Liver (tissue), 8 donors: ENCODE measurements at regions not wholly inside any gene's neighbourhood (a gene's known extent, or its start where the extent isn't known, plus 50 kb on each side); places are given as distances from the start of the nearest gene placed in this dataset.

Experiments used
- DNase-seq: peaks from one replicate; pipeline ENCODE4 v3.0.0-alpha.2; 2017; ENCODE audit warnings: low spot score
- H3K27ac ChIP-seq, 2 donors: one replicate each; pipeline ENCODE4 v1.7.0; 2013; ENCODE audit warnings: inconsistent platforms in 2 of 2, low read length in 2 of 2, control low read depth in 1 of 2, low read depth in 1 of 2, mild to moderate bottlenecking in 1 of 2
- H3K27me3 ChIP-seq, 4 donors: one replicate each; pipeline versions ENCODE4 v1.6.1 to v1.7.0; 2013; ENCODE audit warnings: low read length in 3 of 4, inconsistent platforms in 1 of 4, mild to moderate bottlenecking in 1 of 4, moderate library complexity in 1 of 4; ENCODE audit not compliant: control insufficient read depth in 4 of 4, insufficient read depth in 4 of 4
- H3K36me3 ChIP-seq, 4 donors: one replicate each; pipeline versions ENCODE4 v1.6.1 to v1.7.0; 2013; ENCODE audit warnings: low read length in 3 of 4, mild to moderate bottlenecking in 3 of 4, low read depth in 1 of 4, moderate library complexity in 1 of 4; ENCODE audit not compliant: control insufficient read depth in 4 of 4, insufficient read depth in 3 of 4
- H3K4me1 ChIP-seq, 4 donors: one replicate each; pipeline versions ENCODE4 v1.6.1 to v1.7.0; 2013; ENCODE audit warnings: low read length in 3 of 4, mild to moderate bottlenecking in 3 of 4, moderate library complexity in 1 of 4; ENCODE audit not compliant: control insufficient read depth in 4 of 4, insufficient read depth in 4 of 4
- H3K4me3 ChIP-seq, 3 donors: one replicate each; pipeline versions ENCODE4 v1.6.1 to v1.7.0; 2013; ENCODE audit warnings: low read length in 3 of 3, control low read depth in 1 of 3, low read depth in 1 of 3, mild to moderate bottlenecking in 1 of 3
- H3K9ac ChIP-seq, 2 donors: one replicate each; pipeline ENCODE4 v1.7.0; 2013; ENCODE audit warnings: low read length in 2 of 2, mild to moderate bottlenecking in 2 of 2, moderate library complexity in 2 of 2, control low read depth in 1 of 2, low read depth in 1 of 2
- H3K9me3 ChIP-seq, 4 donors: one replicate each; pipeline versions ENCODE4 v1.6.1 to v1.7.0; 2013; ENCODE audit warnings: low read length in 3 of 4; ENCODE audit not compliant: control insufficient read depth in 4 of 4
- EGR1 ChIP-seq, 2 donors: IDR thresholded peaks; 2 replicates each; pipeline ENCODE4 v1.6.1; 2016 to 2018; ENCODE audit warnings: antibody characterized with exemption in 2 of 2, low read depth in 2 of 2
- FOXA1 ChIP-seq: IDR thresholded peaks from 2 replicates; pipeline ENCODE4 v1.6.1; 2016; ENCODE audit warnings: antibody characterized with exemption
- FOXA2 ChIP-seq: IDR thresholded peaks from 2 replicates; pipeline ENCODE4 v1.6.1; 2016; ENCODE audit warnings: antibody characterized with exemption
- GABPA ChIP-seq, 2 donors: IDR thresholded peaks in 1 of 2; conservative IDR thresholded peaks in 1 of 2; 2 replicates each; pipeline ENCODE4 v1.6.1; 2016; ENCODE audit warnings: antibody characterized with exemption in 2 of 2, mild to moderate bottlenecking in 1 of 2, moderate library complexity in 1 of 2
- HNF4A ChIP-seq, 2 donors: conservative IDR thresholded peaks; 2 replicates each; pipeline ENCODE4 v1.6.1; 2016; ENCODE audit warnings: antibody characterized with exemption in 2 of 2, mild to moderate bottlenecking in 2 of 2
- HNF4G ChIP-seq: IDR thresholded peaks from 2 replicates; pipeline ENCODE4 v1.6.1; 2016; ENCODE audit warnings: antibody characterized with exemption
- JUND ChIP-seq, 2 donors: IDR thresholded peaks; 2 replicates each; pipeline ENCODE4 v1.6.1; 2016; ENCODE audit warnings: antibody characterized with exemption in 2 of 2
- NR2F2 ChIP-seq: IDR thresholded peaks from 2 replicates; pipeline ENCODE4 v1.6.1; 2016; ENCODE audit warnings: antibody characterized with exemption
- RAD21 ChIP-seq, 2 donors: IDR thresholded peaks; 2 replicates each; pipeline ENCODE4 v1.6.1; 2016; ENCODE audit warnings: antibody characterized with exemption in 2 of 2, mild to moderate bottlenecking in 2 of 2
- RXRA ChIP-seq, 2 donors: IDR thresholded peaks; 2 replicates each; pipeline ENCODE4 v1.6.1; 2017 to 2018; ENCODE audit warnings: antibody characterized with exemption in 2 of 2, mild to moderate bottlenecking in 1 of 2
- SP1 ChIP-seq: IDR thresholded peaks from 2 replicates; pipeline ENCODE4 v1.6.1; 2018; ENCODE audit warnings: antibody characterized with exemption, mild to moderate bottlenecking
- TAF1 ChIP-seq: conservative IDR thresholded peaks from 2 replicates; pipeline ENCODE4 v1.6.1; 2016; ENCODE audit warnings: antibody characterized with exemption, mild to moderate bottlenecking
- YY1 ChIP-seq: IDR thresholded peaks from 2 replicates; pipeline ENCODE4 v1.6.1; 2016; ENCODE audit warnings: antibody characterized with exemption, mild to moderate bottlenecking
- WGBS: extraction: QIAGEN DNeasy Blood & Tissue Kit; methylation state at CpG from one replicate; pipeline ENCODE4 v1.1.7; 2013; 5-methylcytosine and 5-hydroxymethylcytosine counted together
- TF ChIP-seq, protein P1 (sequence below): IDR thresholded peaks from 2 replicates; pipeline ENCODE4 v1.6.1; 2016; ENCODE audit warnings: antibody characterized with exemption, mild to moderate bottlenecking
- TF ChIP-seq, protein P2 (sequence below): IDR thresholded peaks from 2 replicates; pipeline ENCODE4 v1.6.1; 2016; ENCODE audit warnings: antibody characterized with exemption
- TF ChIP-seq, protein P3 (sequence below): IDR thresholded peaks from 2 replicates; pipeline ENCODE4 v1.6.1; 2016; ENCODE audit warnings: antibody characterized with exemption
- TF ChIP-seq, protein P4 (sequence below): fragments of 150-350 bp; IDR thresholded peaks from 2 replicates; pipeline ENCODE4 v1.5.1; 2017; ENCODE audit warnings: improper control_type of control experiment, low read depth, low read length; ENCODE audit not compliant: missing input control
- TF ChIP-seq, protein P5 (sequence below): IDR thresholded peaks from 2 replicates; pipeline ENCODE4 v1.6.1; 2016; ENCODE audit warnings: antibody characterized with exemption
- donor health status: healthy.
- donor health status: healthy.
- donor health status: healthy.
- donor health status: healthy.
- donor health status: healthy.

DNA sequence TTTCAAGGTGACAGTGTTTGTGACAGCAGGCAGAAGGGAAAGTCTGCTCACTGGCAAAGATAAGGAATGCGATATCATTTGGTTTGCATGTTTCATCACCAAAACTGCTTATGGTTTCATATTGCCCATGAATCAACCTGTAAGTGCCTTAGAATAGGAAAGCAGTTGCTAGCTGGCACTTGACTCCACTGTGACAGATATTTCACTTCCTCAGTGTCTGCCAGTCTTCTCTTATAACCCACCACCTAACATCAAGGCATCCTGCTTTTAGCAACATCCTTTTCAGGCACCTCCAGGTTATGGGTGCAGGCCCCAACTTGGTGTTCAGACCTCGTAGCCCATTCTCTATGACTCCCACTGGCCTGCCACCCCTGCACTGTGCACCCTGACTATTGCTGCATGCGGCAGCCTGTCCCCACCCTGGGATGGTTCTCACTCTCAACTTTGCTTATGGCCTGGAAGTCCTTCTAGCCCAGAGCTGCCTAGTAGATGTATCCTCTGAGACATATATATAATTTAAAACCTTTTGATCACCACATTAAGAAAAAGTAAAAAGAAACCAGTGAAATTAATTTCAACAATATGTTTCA lies 154.4 kb upstream of the RARB start:
- no peaks in the 10 kb centered on the region for H3K27me3 ChIP-seq
- WGBS, result 89% methylated on average over 3 of the region's 3 CpGs
- no peaks in the 10 kb centered on the region for H3K9me3 ChIP-seq
- H3K4me1 ChIP-seq, result no peaks in the 10 kb centered on the region
- H3K4me3 ChIP-seq, result no peak overlapping the region
- H3K9ac ChIP-seq, result no peak overlapping the region
- no peak for DNase-seq
- TF ChIP-seq, protein P1, sequence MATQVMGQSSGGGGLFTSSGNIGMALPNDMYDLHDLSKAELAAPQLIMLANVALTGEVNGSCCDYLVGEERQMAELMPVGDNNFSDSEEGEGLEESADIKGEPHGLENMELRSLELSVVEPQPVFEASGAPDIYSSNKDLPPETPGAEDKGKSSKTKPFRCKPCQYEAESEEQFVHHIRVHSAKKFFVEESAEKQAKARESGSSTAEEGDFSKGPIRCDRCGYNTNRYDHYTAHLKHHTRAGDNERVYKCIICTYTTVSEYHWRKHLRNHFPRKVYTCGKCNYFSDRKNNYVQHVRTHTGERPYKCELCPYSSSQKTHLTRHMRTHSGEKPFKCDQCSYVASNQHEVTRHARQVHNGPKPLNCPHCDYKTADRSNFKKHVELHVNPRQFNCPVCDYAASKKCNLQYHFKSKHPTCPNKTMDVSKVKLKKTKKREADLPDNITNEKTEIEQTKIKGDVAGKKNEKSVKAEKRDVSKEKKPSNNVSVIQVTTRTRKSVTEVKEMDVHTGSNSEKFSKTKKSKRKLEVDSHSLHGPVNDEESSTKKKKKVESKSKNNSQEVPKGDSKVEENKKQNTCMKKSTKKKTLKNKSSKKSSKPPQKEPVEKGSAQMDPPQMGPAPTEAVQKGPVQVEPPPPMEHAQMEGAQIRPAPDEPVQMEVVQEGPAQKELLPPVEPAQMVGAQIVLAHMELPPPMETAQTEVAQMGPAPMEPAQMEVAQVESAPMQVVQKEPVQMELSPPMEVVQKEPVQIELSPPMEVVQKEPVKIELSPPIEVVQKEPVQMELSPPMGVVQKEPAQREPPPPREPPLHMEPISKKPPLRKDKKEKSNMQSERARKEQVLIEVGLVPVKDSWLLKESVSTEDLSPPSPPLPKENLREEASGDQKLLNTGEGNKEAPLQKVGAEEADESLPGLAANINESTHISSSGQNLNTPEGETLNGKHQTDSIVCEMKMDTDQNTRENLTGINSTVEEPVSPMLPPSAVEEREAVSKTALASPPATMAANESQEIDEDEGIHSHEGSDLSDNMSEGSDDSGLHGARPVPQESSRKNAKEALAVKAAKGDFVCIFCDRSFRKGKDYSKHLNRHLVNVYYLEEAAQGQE, result no peak
- H3K27ac ChIP-seq, result no peak overlapping the region
- H3K36me3 ChIP-seq, result no peaks in the 10 kb centered on the region

DNA sequence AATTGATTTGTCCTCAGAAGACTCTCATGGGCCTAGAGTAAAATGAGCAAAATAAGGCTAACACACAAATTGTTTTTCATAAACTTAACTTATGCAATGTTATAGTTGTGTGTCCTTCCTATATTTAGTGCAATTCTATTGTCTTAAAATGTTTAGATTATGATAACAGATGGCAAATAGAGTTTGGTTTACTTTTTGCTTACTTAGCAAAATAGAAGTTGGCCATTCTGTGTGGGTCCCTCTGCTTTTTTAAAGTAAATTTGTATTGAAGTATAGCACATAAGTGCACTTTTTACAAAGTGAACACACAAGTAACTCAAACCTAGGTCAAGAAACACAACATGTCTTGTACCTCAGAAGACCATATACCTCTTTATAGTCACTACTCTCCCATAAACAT lies 150.6 kb upstream of the RARB start:
- H3K36me3 ChIP-seq, result no peaks in the 10 kb centered on the region
- H3K9ac ChIP-seq, result no peak overlapping the region
- DNase-seq, result no peak
- H3K9me3 ChIP-seq, result no peaks in the 10 kb centered on the region
- TF ChIP-seq, protein P2, sequence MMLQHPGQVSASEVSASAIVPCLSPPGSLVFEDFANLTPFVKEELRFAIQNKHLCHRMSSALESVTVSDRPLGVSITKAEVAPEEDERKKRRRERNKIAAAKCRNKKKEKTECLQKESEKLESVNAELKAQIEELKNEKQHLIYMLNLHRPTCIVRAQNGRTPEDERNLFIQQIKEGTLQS, result no peak
- no peak for TF ChIP-seq HNF4G
- TF ChIP-seq HNF4A (conservative IDR thresholded peaks at IDR 0.05), result no peak
- TF ChIP-seq, protein P1, result no peak
- TF ChIP-seq, protein P3, sequence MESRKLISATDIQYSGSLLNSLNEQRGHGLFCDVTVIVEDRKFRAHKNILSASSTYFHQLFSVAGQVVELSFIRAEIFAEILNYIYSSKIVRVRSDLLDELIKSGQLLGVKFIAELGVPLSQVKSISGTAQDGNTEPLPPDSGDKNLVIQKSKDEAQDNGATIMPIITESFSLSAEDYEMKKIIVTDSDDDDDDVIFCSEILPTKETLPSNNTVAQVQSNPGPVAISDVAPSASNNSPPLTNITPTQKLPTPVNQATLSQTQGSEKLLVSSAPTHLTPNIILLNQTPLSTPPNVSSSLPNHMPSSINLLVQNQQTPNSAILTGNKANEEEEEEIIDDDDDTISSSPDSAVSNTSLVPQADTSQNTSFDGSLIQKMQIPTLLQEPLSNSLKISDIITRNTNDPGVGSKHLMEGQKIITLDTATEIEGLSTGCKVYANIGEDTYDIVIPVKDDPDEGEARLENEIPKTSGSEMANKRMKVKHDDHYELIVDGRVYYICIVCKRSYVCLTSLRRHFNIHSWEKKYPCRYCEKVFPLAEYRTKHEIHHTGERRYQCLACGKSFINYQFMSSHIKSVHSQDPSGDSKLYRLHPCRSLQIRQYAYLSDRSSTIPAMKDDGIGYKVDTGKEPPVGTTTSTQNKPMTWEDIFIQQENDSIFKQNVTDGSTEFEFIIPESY, result no peak
- TF ChIP-seq GABPA (IDR thresholded peaks at IDR 0.05 in 1 of 2, conservative IDR thresholded peaks at IDR 0.05 in 1 of 2), result no peak
- no peak for TF ChIP-seq TAF1
- TF ChIP-seq YY1, result no peak
- TF ChIP-seq, protein P4, sequence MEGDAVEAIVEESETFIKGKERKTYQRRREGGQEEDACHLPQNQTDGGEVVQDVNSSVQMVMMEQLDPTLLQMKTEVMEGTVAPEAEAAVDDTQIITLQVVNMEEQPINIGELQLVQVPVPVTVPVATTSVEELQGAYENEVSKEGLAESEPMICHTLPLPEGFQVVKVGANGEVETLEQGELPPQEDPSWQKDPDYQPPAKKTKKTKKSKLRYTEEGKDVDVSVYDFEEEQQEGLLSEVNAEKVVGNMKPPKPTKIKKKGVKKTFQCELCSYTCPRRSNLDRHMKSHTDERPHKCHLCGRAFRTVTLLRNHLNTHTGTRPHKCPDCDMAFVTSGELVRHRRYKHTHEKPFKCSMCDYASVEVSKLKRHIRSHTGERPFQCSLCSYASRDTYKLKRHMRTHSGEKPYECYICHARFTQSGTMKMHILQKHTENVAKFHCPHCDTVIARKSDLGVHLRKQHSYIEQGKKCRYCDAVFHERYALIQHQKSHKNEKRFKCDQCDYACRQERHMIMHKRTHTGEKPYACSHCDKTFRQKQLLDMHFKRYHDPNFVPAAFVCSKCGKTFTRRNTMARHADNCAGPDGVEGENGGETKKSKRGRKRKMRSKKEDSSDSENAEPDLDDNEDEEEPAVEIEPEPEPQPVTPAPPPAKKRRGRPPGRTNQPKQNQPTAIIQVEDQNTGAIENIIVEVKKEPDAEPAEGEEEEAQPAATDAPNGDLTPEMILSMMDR, result no peak
- TF ChIP-seq JUND (IDR thresholded peaks at IDR 0.05), result no peak
- no peak for TF ChIP-seq RAD21 (IDR thresholded peaks at IDR 0.05)
- no peak for TF ChIP-seq SP1
- TF ChIP-seq FOXA1, result no peak
- TF ChIP-seq EGR1 (IDR thresholded peaks at IDR 0.05; ENCODE audit: low read depth in 2 of 2), result no peak
- no peak for TF ChIP-seq FOXA2
- no peak for TF ChIP-seq RXRA (IDR thresholded peaks at IDR 0.05)
- TF ChIP-seq NR2F2, result no peak
- TF ChIP-seq, protein P5, sequence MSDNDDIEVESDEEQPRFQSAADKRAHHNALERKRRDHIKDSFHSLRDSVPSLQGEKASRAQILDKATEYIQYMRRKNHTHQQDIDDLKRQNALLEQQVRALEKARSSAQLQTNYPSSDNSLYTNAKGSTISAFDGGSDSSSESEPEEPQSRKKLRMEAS, result no peak
- H3K4me3 ChIP-seq, result no peak overlapping the region
- no peak overlapping the region for H3K27ac ChIP-seq
- H3K27me3 ChIP-seq, result no peaks in the 10 kb centered on the region
- no peaks in the 10 kb centered on the region for H3K4me1 ChIP-seq
